ENCODE measurements at regions not wholly inside any gene's neighbourhood (a gene's known extent, or its start where the extent isn't known, plus 50 kb on each side); places are given as distances from the start of the nearest gene placed in this dataset.

DNA sequence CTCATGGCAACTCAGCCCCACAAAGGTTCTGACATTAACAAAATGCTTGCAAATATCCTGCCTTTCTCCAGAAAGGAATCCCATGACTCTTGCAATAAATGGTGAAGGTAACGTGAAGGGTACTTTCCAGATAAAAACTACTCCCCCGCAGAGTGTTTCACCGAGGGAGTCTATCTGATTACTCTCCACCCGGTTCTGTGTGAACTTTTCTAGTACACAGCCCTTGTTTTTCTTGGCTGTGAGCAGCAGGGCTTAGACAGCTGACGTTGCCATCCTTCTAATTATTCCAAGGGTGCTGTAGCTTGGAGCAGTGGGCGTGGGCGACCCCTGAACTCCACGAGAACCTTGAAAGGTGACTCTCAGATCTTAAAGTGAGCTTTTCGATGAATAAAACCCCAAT, 276.0 kb upstream of the IRX4 start:
- Histone ChIP-seq H3K36me3 (ENCODE audit: insufficient read depth, low read length) (no peaks in the 10 kb centered on the region), H3K27ac (ENCODE audit: low read length) (no peak overlapping the region), H3K4me2 (ENCODE audit: low read length) (no peak overlapping the region), H3F3A (ENCODE audit: insufficient read depth, low read length, poor library complexity, severe bottlenecking) (no peaks in the 10 kb centered on the region), H4K20me1 (ENCODE audit: insufficient read depth) (no peaks in the 10 kb centered on the region), H3K79me2 (replicated peaks; ENCODE audit: insufficient read depth, low read length) (no peaks in the 10 kb centered on the region), H3K9me2 (ENCODE audit: insufficient read depth, low read length) (no peaks in the 10 kb centered on the region), H3K9me3 (ENCODE audit: low read length) (no peaks in the 10 kb centered on the region), H3K9ac (ENCODE audit: low read length) (no peak overlapping the region), H3K4me3 (ENCODE audit: low read length) (no peak overlapping the region), H2AFZ (ENCODE audit: low read depth, low read length) (no peak overlapping the region), H3K27me3 (ENCODE audit: insufficient read depth, low read depth, low read length) (no peaks in the 10 kb centered on the region)
- TF ChIP-seq SMC3 (conservative IDR thresholded peaks at IDR 0.05; ENCODE audit: poor library complexity) (no peak), POLR2AphosphoS5 (IDR thresholded peaks at IDR 0.05) (no peak), TAF1 (IDR thresholded peaks at IDR 0.05; ENCODE audit: low read depth) (no peak), EP300 (conservative IDR thresholded peaks at IDR 0.05; ENCODE audit: poor library complexity, severe bottlenecking) (no peak), MXI1 (conservative IDR thresholded peaks at IDR 0.05; ENCODE audit: poor library complexity, severe bottlenecking) (no peak), RAD21 (conservative IDR thresholded peaks at IDR 0.05) (no peak), EZH2 (IDR thresholded peaks at IDR 0.05; ENCODE audit: borderline replicate concordance, insufficient read depth, low read length, poor library complexity, severe bottlenecking) (no peak)
- TF ChIP-seq, protein P1, sequence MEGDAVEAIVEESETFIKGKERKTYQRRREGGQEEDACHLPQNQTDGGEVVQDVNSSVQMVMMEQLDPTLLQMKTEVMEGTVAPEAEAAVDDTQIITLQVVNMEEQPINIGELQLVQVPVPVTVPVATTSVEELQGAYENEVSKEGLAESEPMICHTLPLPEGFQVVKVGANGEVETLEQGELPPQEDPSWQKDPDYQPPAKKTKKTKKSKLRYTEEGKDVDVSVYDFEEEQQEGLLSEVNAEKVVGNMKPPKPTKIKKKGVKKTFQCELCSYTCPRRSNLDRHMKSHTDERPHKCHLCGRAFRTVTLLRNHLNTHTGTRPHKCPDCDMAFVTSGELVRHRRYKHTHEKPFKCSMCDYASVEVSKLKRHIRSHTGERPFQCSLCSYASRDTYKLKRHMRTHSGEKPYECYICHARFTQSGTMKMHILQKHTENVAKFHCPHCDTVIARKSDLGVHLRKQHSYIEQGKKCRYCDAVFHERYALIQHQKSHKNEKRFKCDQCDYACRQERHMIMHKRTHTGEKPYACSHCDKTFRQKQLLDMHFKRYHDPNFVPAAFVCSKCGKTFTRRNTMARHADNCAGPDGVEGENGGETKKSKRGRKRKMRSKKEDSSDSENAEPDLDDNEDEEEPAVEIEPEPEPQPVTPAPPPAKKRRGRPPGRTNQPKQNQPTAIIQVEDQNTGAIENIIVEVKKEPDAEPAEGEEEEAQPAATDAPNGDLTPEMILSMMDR (IDR thresholded peaks at IDR 0.05; ENCODE audit: poor library complexity, severe bottlenecking), result no peak
- TF ChIP-seq, protein P2, sequence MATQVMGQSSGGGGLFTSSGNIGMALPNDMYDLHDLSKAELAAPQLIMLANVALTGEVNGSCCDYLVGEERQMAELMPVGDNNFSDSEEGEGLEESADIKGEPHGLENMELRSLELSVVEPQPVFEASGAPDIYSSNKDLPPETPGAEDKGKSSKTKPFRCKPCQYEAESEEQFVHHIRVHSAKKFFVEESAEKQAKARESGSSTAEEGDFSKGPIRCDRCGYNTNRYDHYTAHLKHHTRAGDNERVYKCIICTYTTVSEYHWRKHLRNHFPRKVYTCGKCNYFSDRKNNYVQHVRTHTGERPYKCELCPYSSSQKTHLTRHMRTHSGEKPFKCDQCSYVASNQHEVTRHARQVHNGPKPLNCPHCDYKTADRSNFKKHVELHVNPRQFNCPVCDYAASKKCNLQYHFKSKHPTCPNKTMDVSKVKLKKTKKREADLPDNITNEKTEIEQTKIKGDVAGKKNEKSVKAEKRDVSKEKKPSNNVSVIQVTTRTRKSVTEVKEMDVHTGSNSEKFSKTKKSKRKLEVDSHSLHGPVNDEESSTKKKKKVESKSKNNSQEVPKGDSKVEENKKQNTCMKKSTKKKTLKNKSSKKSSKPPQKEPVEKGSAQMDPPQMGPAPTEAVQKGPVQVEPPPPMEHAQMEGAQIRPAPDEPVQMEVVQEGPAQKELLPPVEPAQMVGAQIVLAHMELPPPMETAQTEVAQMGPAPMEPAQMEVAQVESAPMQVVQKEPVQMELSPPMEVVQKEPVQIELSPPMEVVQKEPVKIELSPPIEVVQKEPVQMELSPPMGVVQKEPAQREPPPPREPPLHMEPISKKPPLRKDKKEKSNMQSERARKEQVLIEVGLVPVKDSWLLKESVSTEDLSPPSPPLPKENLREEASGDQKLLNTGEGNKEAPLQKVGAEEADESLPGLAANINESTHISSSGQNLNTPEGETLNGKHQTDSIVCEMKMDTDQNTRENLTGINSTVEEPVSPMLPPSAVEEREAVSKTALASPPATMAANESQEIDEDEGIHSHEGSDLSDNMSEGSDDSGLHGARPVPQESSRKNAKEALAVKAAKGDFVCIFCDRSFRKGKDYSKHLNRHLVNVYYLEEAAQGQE (IDR thresholded peaks at IDR 0.05; ENCODE audit: borderline replicate concordance), result no peak

DNA sequence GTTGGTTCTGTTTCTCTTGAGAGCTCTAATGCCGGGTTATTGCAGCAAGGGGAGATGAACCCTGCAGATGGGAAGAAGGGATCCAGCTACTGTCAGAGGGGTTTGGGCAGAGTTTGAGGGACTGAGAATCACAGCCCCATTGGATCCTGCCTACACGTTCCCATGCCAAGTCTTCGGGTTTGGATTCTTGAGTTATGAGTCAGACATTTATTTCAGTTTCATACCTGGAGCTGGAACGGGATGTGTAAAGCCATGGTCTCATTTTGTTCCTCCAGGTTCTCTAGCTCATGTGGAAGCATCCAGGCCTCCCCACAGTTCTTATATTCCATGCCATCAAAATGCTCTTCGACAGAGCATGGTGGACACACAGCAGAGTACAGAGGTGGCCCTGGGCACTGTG, 275.4 kb upstream of the IRX4 start:
- Histone ChIP-seq H3K9me3 (ENCODE audit: low read length) (no peaks in the 10 kb centered on the region), H2AFZ (ENCODE audit: low read depth, low read length) (no peak overlapping the region), H3K27me3 (ENCODE audit: insufficient read depth, low read depth, low read length) (no peaks in the 10 kb centered on the region), H4K20me1 (ENCODE audit: insufficient read depth) (no peaks in the 10 kb centered on the region), H3K4me2 (ENCODE audit: low read length) (no peak overlapping the region), H3F3A (ENCODE audit: insufficient read depth, low read length, poor library complexity, severe bottlenecking) (no peaks in the 10 kb centered on the region), H3K27ac (ENCODE audit: low read length) (no peak overlapping the region), H3K9ac (ENCODE audit: low read length) (no peak overlapping the region), H3K4me3 (ENCODE audit: low read length) (no peak overlapping the region), H3K79me2 (replicated peaks; ENCODE audit: insufficient read depth, low read length) (no peaks in the 10 kb centered on the region), H3K9me2 (ENCODE audit: insufficient read depth, low read length) (no peaks in the 10 kb centered on the region), H3K36me3 (ENCODE audit: insufficient read depth, low read length) (no peaks in the 10 kb centered on the region)
- TF ChIP-seq RAD21 (conservative IDR thresholded peaks at IDR 0.05), result no peak
- TF ChIP-seq POLR2AphosphoS5 (IDR thresholded peaks at IDR 0.05), result no peak
- TF ChIP-seq SMC3 (conservative IDR thresholded peaks at IDR 0.05; ENCODE audit: poor library complexity), result no peak

GRCh38 chr5:2157372-2157771, 274.6 kb upstream of the IRX4 start:
- no peaks in the 10 kb centered on the region for H3K9me2 ChIP-seq (ENCODE audit: insufficient read depth, low read length)
- no peaks in the 10 kb centered on the region for H3K79me2 ChIP-seq (replicated peaks; ENCODE audit: insufficient read depth, low read length)
- no peaks in the 10 kb centered on the region for H3F3A ChIP-seq (ENCODE audit: insufficient read depth, low read length, poor library complexity, severe bottlenecking)
- H3K27me3 ChIP-seq (ENCODE audit: insufficient read depth, low read depth, low read length), result no peaks in the 10 kb centered on the region
- H2AFZ ChIP-seq (ENCODE audit: low read depth, low read length), result no peak overlapping the region
- TF ChIP-seq POLR2AphosphoS5 (IDR thresholded peaks at IDR 0.05) (no peak), SMC3 (conservative IDR thresholded peaks at IDR 0.05; ENCODE audit: poor library complexity) (no peak), EZH2 (IDR thresholded peaks at IDR 0.05; ENCODE audit: borderline replicate concordance, insufficient read depth, low read length, poor library complexity, severe bottlenecking) (no peak), EP300 (conservative IDR thresholded peaks at IDR 0.05; ENCODE audit: poor library complexity, severe bottlenecking) (no peak), MXI1 (conservative IDR thresholded peaks at IDR 0.05; ENCODE audit: poor library complexity, severe bottlenecking) (no peak)
- TF ChIP-seq, protein P1 (IDR thresholded peaks at IDR 0.05; ENCODE audit: poor library complexity, severe bottlenecking), result no peak
- H4K20me1 ChIP-seq (ENCODE audit: insufficient read depth), result no peaks in the 10 kb centered on the region
- no peak overlapping the region for H3K27ac ChIP-seq (ENCODE audit: low read length)
- H3K9me3 ChIP-seq (ENCODE audit: low read length), result no peaks in the 10 kb centered on the region
- H3K4me3 ChIP-seq (ENCODE audit: low read length), result no peak overlapping the region
- no peaks in the 10 kb centered on the region for H3K36me3 ChIP-seq (ENCODE audit: insufficient read depth, low read length)
- no peak overlapping the region for H3K9ac ChIP-seq (ENCODE audit: low read length)
- no peak overlapping the region for H3K4me2 ChIP-seq (ENCODE audit: low read length)

All from neural cell (in vitro differentiated cells).